ENCODE measurements at regions not wholly inside any gene's neighbourhood (a gene's known extent, or its start where the extent isn't known, plus 50 kb on each side); places are given as distances from the start of the nearest gene placed in this dataset.

DNA sequence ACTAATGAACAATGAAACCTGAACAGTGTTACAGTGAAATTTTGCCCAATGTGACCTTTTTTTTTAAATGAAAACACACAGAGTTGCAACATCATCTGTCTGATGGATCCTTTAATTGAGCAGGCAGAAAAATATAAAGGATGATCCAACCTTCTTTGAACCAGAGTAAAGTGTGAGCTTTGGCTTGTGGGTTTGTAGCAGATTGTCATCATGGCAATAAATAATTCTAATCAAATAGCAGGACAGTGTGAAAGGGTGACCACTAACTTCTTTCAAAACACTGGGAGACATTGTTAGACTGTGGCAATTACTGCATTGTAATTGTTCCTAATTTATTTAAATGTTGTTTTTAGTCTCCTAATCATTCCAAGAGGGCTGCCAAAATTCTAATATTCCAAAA, 197.2 kb downstream of the CHD9NB start:
- no peaks in the 10 kb centered on the region for H3F3A ChIP-seq (ENCODE audit: low read depth)
- H3K4me1 ChIP-seq (ENCODE audit: insufficient read depth, low read length, poor library complexity, severe bottlenecking): no peaks in the 10 kb centered on the region
- no peaks in the 10 kb centered on the region for H3K36me3 ChIP-seq (ENCODE audit: insufficient read depth, low read length)
- H3K9me3 ChIP-seq (ENCODE audit: insufficient read depth, low read depth, low read length): peaks cover 9% of the 10 kb centered on the region
- H3K4me3 ChIP-seq (ENCODE audit: low read length, poor library complexity, severe bottlenecking): no peak overlapping the region
- H3K27me3 ChIP-seq (ENCODE audit: insufficient read depth, low read length, poor library complexity, severe bottlenecking): no peaks in the 10 kb centered on the region
- TF ChIP-seq, protein P1, sequence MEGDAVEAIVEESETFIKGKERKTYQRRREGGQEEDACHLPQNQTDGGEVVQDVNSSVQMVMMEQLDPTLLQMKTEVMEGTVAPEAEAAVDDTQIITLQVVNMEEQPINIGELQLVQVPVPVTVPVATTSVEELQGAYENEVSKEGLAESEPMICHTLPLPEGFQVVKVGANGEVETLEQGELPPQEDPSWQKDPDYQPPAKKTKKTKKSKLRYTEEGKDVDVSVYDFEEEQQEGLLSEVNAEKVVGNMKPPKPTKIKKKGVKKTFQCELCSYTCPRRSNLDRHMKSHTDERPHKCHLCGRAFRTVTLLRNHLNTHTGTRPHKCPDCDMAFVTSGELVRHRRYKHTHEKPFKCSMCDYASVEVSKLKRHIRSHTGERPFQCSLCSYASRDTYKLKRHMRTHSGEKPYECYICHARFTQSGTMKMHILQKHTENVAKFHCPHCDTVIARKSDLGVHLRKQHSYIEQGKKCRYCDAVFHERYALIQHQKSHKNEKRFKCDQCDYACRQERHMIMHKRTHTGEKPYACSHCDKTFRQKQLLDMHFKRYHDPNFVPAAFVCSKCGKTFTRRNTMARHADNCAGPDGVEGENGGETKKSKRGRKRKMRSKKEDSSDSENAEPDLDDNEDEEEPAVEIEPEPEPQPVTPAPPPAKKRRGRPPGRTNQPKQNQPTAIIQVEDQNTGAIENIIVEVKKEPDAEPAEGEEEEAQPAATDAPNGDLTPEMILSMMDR (conservative IDR thresholded peaks at IDR 0.05; ENCODE audit: low read length): no peak
- TF ChIP-seq EZH2phosphoT487 (IDR thresholded peaks at IDR 0.05; ENCODE audit: borderline replicate concordance): no peak
- no peaks in the 10 kb centered on the region for H4K20me1 ChIP-seq (ENCODE audit: insufficient read depth, low read length, poor library complexity, severe bottlenecking)
- H3K9me2 ChIP-seq (replicated peaks; ENCODE audit: low read depth, low read length): no peaks in the 10 kb centered on the region
- H3K79me2 ChIP-seq (ENCODE audit: insufficient read depth, low read length): no peaks in the 10 kb centered on the region
- H3K4me2 ChIP-seq (ENCODE audit: low read depth, low read length, poor library complexity, severe bottlenecking): no peak overlapping the region
- H2AFZ ChIP-seq (ENCODE audit: low read length): no peak overlapping the region
- H3K9ac ChIP-seq (ENCODE audit: low read depth, low read length, poor library complexity, severe bottlenecking): no peak overlapping the region

- Histone ChIP-seq H3K36me3 (ENCODE audit: insufficient read depth, low read length) (no peaks in the 10 kb centered on the region), H3K4me3 (ENCODE audit: low read length, poor library complexity, severe bottlenecking) (no peak overlapping the region), H4K20me1 (ENCODE audit: insufficient read depth, low read length, poor library complexity, severe bottlenecking) (no peaks in the 10 kb centered on the region), H3K27me3 (ENCODE audit: insufficient read depth, low read length, poor library complexity, severe bottlenecking) (no peaks in the 10 kb centered on the region), H3K79me2 (ENCODE audit: insufficient read depth, low read length) (no peaks in the 10 kb centered on the region), H3F3A (ENCODE audit: low read depth) (no peaks in the 10 kb centered on the region), H3K9ac (ENCODE audit: low read depth, low read length, poor library complexity, severe bottlenecking) (no peak overlapping the region), H3K9me2 (replicated peaks; ENCODE audit: low read depth, low read length) (no peaks in the 10 kb centered on the region), H2AFZ (ENCODE audit: low read length) (no peak overlapping the region), H3K9me3 (ENCODE audit: insufficient read depth, low read depth, low read length) (peaks cover 9% of the 10 kb centered on the region), H3K4me1 (ENCODE audit: insufficient read depth, low read length, poor library complexity, severe bottlenecking) (no peaks in the 10 kb centered on the region), H3K4me2 (ENCODE audit: low read depth, low read length, poor library complexity, severe bottlenecking) (no peak overlapping the region)
- TF ChIP-seq, protein P1 (conservative IDR thresholded peaks at IDR 0.05; ENCODE audit: low read length): no peak
- no peak for TF ChIP-seq EZH2phosphoT487 (IDR thresholded peaks at IDR 0.05; ENCODE audit: borderline replicate concordance)
Measured at GRCh38 chr16:52852978-52853377, 199.7 kb downstream of the CHD9NB start.

- Histone ChIP-seq H3K9ac (ENCODE audit: low read depth, low read length, poor library complexity, severe bottlenecking) (no peak overlapping the region), H2AFZ (ENCODE audit: low read length) (no peak overlapping the region), H3K9me3 (ENCODE audit: insufficient read depth, low read depth, low read length) (peaks cover 9% of the 10 kb centered on the region), H3K4me2 (ENCODE audit: low read depth, low read length, poor library complexity, severe bottlenecking) (no peak overlapping the region), H3F3A (ENCODE audit: low read depth) (no peaks in the 10 kb centered on the region), H4K20me1 (ENCODE audit: insufficient read depth, low read length, poor library complexity, severe bottlenecking) (no peaks in the 10 kb centered on the region), H3K9me2 (replicated peaks; ENCODE audit: low read depth, low read length) (no peaks in the 10 kb centered on the region), H3K4me3 (ENCODE audit: low read length, poor library complexity, severe bottlenecking) (no peak overlapping the region), H3K79me2 (ENCODE audit: insufficient read depth, low read length) (no peaks in the 10 kb centered on the region), H3K36me3 (ENCODE audit: insufficient read depth, low read length) (no peaks in the 10 kb centered on the region), H3K4me1 (ENCODE audit: insufficient read depth, low read length, poor library complexity, severe bottlenecking) (no peaks in the 10 kb centered on the region), H3K27me3 (ENCODE audit: insufficient read depth, low read length, poor library complexity, severe bottlenecking) (no peaks in the 10 kb centered on the region)
- TF ChIP-seq, protein P1 (conservative IDR thresholded peaks at IDR 0.05; ENCODE audit: low read length): no peak
- TF ChIP-seq EZH2phosphoT487 (IDR thresholded peaks at IDR 0.05; ENCODE audit: borderline replicate concordance): no peak
Measured at GRCh38 chr16:52851211-52851740, 201.4 kb downstream of the CHD9NB start.

Data from Loucy (cell line).